Activated CD4-positive, alpha-beta memory T cell treated with anti-CD3 and anti-CD28 coated beads for 36 hours (primary cell): ENCODE measurements at regions not wholly inside any gene's neighbourhood (a gene's known extent, or its start where the extent isn't known, plus 50 kb on each side); places are given as distances from the start of the nearest gene placed in this dataset.

Experiments used
- CTCF ChIA-PET: fragments of 350-600 bp; sonication (Branson Sonifier 250); formaldehyde crosslinking; loops from one replicate; lab custom pipeline; 2021; ENCODE audit warnings: antibody characterized with exemption, inconsistent platforms; lab: Charles Lee
- POLR2A ChIA-PET: fragments of 350-600 bp; sonication (Branson Sonifier 250); formaldehyde crosslinking; loops from one replicate; lab custom pipeline; 2021; ENCODE audit warnings: antibody characterized with exemption; lab: Charles Lee
- DNase-seq: peaks from one replicate; pipeline ENCODE4 v3.0.0-alpha.2; 2020
- H3K27ac Mint-ChIP-seq: one replicate; pipeline ENCODE4 v1.8.0; 2021; ENCODE audit warnings: mixed read lengths
- H3K27me3 Mint-ChIP-seq: one replicate; pipeline ENCODE4 v1.8.0; 2021; ENCODE audit warnings: mixed read lengths
- H3K36me3 Mint-ChIP-seq: one replicate; pipeline ENCODE4 v1.8.0; 2021; ENCODE audit warnings: mixed read lengths
- H3K4me1 Mint-ChIP-seq: one replicate; pipeline ENCODE4 v1.8.0; 2021; ENCODE audit warnings: low read depth, mixed read lengths
- H3K4me3 Mint-ChIP-seq: one replicate; pipeline ENCODE4 v1.8.0; 2021; ENCODE audit warnings: mild to moderate bottlenecking, mixed read lengths
- H3K9me3 Mint-ChIP-seq: one replicate; pipeline ENCODE4 v1.8.0; 2021; ENCODE audit warnings: mixed read lengths
- intact Hi-C: fragments of 100-400 bp; cut with micrococcal nuclease; formaldehyde crosslinking; loops from one replicate; pipeline ENCODE4 v1.15.1; 2023

- Mint-ChIP-seq H3K27me3 (no peaks in the 10 kb centered on the region), H3K27ac (no peak overlapping the region), H3K9me3 (no peaks in the 10 kb centered on the region), H3K4me1 (no peaks in the 10 kb centered on the region), H3K4me3 (no peak overlapping the region), H3K36me3 (no peaks in the 10 kb centered on the region)
- ChIA-PET CTCF (no interaction called here), POLR2A (no interaction called here)
- intact Hi-C loops: no loop called here
- DNase-seq: no peak
These were observed 253.9 kb upstream of the NXPH2 start for GRCh38 chr2:139034064-139034463.

GRCh38 chr2:139033300-139033699, 253.1 kb upstream of the NXPH2 start:
- intact Hi-C loops: no loop called here
- H3K36me3 Mint-ChIP-seq: no peaks in the 10 kb centered on the region
- POLR2A ChIA-PET: no interaction called here
- no peaks in the 10 kb centered on the region for H3K4me1 Mint-ChIP-seq
- no peak overlapping the region for H3K4me3 Mint-ChIP-seq
- DNase-seq: no peak
- H3K9me3 Mint-ChIP-seq: no peaks in the 10 kb centered on the region
- no peak overlapping the region for H3K27ac Mint-ChIP-seq
- no peaks in the 10 kb centered on the region for H3K27me3 Mint-ChIP-seq
- CTCF ChIA-PET: no interaction called here

GRCh38 chr2:139031722-139032121, 251.5 kb upstream of the NXPH2 start:
- intact Hi-C loops: no loop called here
- Mint-ChIP-seq H3K9me3 (no peaks in the 10 kb centered on the region), H3K36me3 (no peaks in the 10 kb centered on the region), H3K27ac (no peak overlapping the region), H3K27me3 (no peaks in the 10 kb centered on the region), H3K4me3 (no peak overlapping the region), H3K4me1 (no peaks in the 10 kb centered on the region)
- DNase-seq: no peak
- ChIA-PET POLR2A (no interaction called here), CTCF (no interaction called here)

GRCh38 chr2:139020287-139020686, 240.1 kb upstream of the NXPH2 start:
- no peak overlapping the region for H3K4me3 Mint-ChIP-seq
- ChIA-PET CTCF (no interaction called here), POLR2A (no interaction called here)
- no peaks in the 10 kb centered on the region for H3K4me1 Mint-ChIP-seq
- no peak overlapping the region for H3K27ac Mint-ChIP-seq
- H3K36me3 Mint-ChIP-seq: no peaks in the 10 kb centered on the region
- H3K27me3 Mint-ChIP-seq: no peaks in the 10 kb centered on the region
- H3K9me3 Mint-ChIP-seq: peaks cover 19% of the 10 kb centered on the region
- DNase-seq: no peak
- intact Hi-C loops: no loop called here

- DNase-seq: no peak
- H3K27me3 Mint-ChIP-seq: no peaks in the 10 kb centered on the region
- CTCF ChIA-PET: no interaction called here
- H3K9me3 Mint-ChIP-seq: peaks cover 21% of the 10 kb centered on the region
- H3K4me1 Mint-ChIP-seq: no peaks in the 10 kb centered on the region
- intact Hi-C loops: no loop called here
- H3K27ac Mint-ChIP-seq: no peak overlapping the region
- POLR2A ChIA-PET: no interaction called here
- no peak overlapping the region for H3K4me3 Mint-ChIP-seq
- H3K36me3 Mint-ChIP-seq: no peaks in the 10 kb centered on the region
These were observed 238.1 kb upstream of the NXPH2 start for GRCh38 chr2:139018252-139018651.

GRCh38 chr2:139007130-139007529, 226.9 kb upstream of the NXPH2 start:
- no peaks in the 10 kb centered on the region for H3K4me1 Mint-ChIP-seq
- no peak for DNase-seq
- CTCF ChIA-PET: no interaction called here
- no peaks in the 10 kb centered on the region for H3K36me3 Mint-ChIP-seq
- H3K27ac Mint-ChIP-seq: no peak overlapping the region
- intact Hi-C loops: no loop called here
- no peaks in the 10 kb centered on the region for H3K27me3 Mint-ChIP-seq
- no peak overlapping the region for H3K4me3 Mint-ChIP-seq
- POLR2A ChIA-PET: no interaction called here
- peaks cover 3% of the 10 kb centered on the region for H3K9me3 Mint-ChIP-seq

- no peak for DNase-seq
- CTCF ChIA-PET: no interaction called here
These were observed 220.1 kb upstream of the NXPH2 start for GRCh38 chr2:139000131-139000785.

GRCh38 chr2:138997856-138998517, 217.8 kb upstream of the NXPH2 start:
- intact Hi-C loops: no loop called here
- Mint-ChIP-seq H3K9me3 (peaks cover 7% of the 10 kb centered on the region), H3K4me3 (no peak overlapping the region), H3K36me3 (no peaks in the 10 kb centered on the region), H3K4me1 (no peaks in the 10 kb centered on the region), H3K27me3 (no peaks in the 10 kb centered on the region), H3K27ac (no peak overlapping the region)
- ChIA-PET CTCF (no interaction called here), POLR2A (no interaction called here)
- DNase-seq: no peak

More at GRCh38 chr2:139000131-139000785, 220.1 kb upstream of the NXPH2 start:
- Mint-ChIP-seq H3K4me1 (no peaks in the 10 kb centered on the region), H3K27me3 (no peaks in the 10 kb centered on the region), H3K36me3 (no peaks in the 10 kb centered on the region), H3K27ac (no peak overlapping the region), H3K9me3 (peaks cover 7% of the 10 kb centered on the region), H3K4me3 (no peak overlapping the region)
- POLR2A ChIA-PET: no interaction called here
- intact Hi-C loops: no loop called here

- DNase-seq: no peak
- no peak overlapping the region for H3K27ac Mint-ChIP-seq
- no peaks in the 10 kb centered on the region for H3K4me1 Mint-ChIP-seq
- no peak overlapping the region for H3K4me3 Mint-ChIP-seq
- H3K9me3 Mint-ChIP-seq: peaks cover 12% of the 10 kb centered on the region
- intact Hi-C loops: no loop called here
- CTCF ChIA-PET: no interaction called here
- no peaks in the 10 kb centered on the region for H3K36me3 Mint-ChIP-seq
- H3K27me3 Mint-ChIP-seq: no peaks in the 10 kb centered on the region
- POLR2A ChIA-PET: no interaction called here
These were observed 217.2 kb upstream of the NXPH2 start for GRCh38 chr2:138997346-138997745.

- H3K27me3 Mint-ChIP-seq: no peaks in the 10 kb centered on the region
- no peaks in the 10 kb centered on the region for H3K36me3 Mint-ChIP-seq
- H3K27ac Mint-ChIP-seq: no peak overlapping the region
- ChIA-PET CTCF (no interaction called here), POLR2A (no interaction called here)
- intact Hi-C loops: no loop called here
- H3K4me1 Mint-ChIP-seq: no peaks in the 10 kb centered on the region
- DNase-seq: no peak
- peaks cover 18% of the 10 kb centered on the region for H3K9me3 Mint-ChIP-seq
- no peak overlapping the region for H3K4me3 Mint-ChIP-seq
These were observed 214.3 kb upstream of the NXPH2 start for GRCh38 chr2:138994502-138994901.

- ChIA-PET CTCF (no interaction called here), POLR2A (no interaction called here)
- Mint-ChIP-seq H3K36me3 (no peaks in the 10 kb centered on the region), H3K4me1 (no peaks in the 10 kb centered on the region), H3K27ac (no peak overlapping the region), H3K9me3 (peaks cover 22% of the 10 kb centered on the region), H3K27me3 (no peaks in the 10 kb centered on the region), H3K4me3 (no peak overlapping the region)
- no peak for DNase-seq
- intact Hi-C loops: no loop called here
These were observed 205.7 kb upstream of the NXPH2 start for GRCh38 chr2:138985881-138986280.

- ChIA-PET CTCF (no interaction called here), POLR2A (no interaction called here)
- H3K27me3 Mint-ChIP-seq: no peaks in the 10 kb centered on the region
- H3K4me1 Mint-ChIP-seq: no peaks in the 10 kb centered on the region
- DNase-seq: no peak
- no peak overlapping the region for H3K4me3 Mint-ChIP-seq
- H3K36me3 Mint-ChIP-seq: no peaks in the 10 kb centered on the region
- intact Hi-C loops: no loop called here
- H3K27ac Mint-ChIP-seq: no peak overlapping the region
- H3K9me3 Mint-ChIP-seq: peaks cover 13% of the 10 kb centered on the region
These were observed 199.1 kb upstream of the NXPH2 start for GRCh38 chr2:138979131-138979785.

- H3K9me3 Mint-ChIP-seq: peaks cover 8% of the 10 kb centered on the region
- H3K4me1 Mint-ChIP-seq: no peaks in the 10 kb centered on the region
- intact Hi-C loops: no loop called here
- no peaks in the 10 kb centered on the region for H3K36me3 Mint-ChIP-seq
- no peak overlapping the region for H3K4me3 Mint-ChIP-seq
- H3K27ac Mint-ChIP-seq: no peak overlapping the region
- DNase-seq: no peak
- H3K27me3 Mint-ChIP-seq: no peaks in the 10 kb centered on the region
- POLR2A ChIA-PET: no interaction called here
- CTCF ChIA-PET: no interaction called here
These were observed 194.5 kb upstream of the NXPH2 start for GRCh38 chr2:138974651-138975050.
